ENCODE measurements at regions not wholly inside any gene's neighbourhood (a gene's known extent, or its start where the extent isn't known, plus 50 kb on each side); places are given as distances from the start of the nearest gene placed in this dataset.
A peak's percentile ranks its signal among the peaks of the same experiment; 100 is the strongest.

DNA sequence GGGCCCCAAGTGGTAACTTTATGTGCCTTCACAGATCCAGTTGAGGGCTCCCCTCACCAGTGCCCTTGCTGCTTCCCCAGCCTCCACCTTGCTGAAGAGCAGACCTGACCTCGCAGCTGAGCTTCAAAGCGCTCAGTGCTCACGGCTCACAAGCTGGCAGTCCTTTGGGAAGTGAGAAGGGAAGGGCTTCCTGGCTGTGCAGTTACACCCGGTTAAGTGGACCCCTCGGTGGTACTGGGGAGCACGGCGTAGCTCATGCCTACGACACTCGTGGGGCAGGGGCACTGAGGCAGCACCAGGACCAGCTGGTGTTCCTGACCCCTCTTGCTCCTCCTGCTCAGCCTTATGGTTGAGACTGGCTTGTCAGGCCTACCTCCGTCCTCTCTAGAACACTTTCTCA is 629.0 kb upstream of the TBL1XR1 start:
- TF ChIP-seq, protein P1, sequence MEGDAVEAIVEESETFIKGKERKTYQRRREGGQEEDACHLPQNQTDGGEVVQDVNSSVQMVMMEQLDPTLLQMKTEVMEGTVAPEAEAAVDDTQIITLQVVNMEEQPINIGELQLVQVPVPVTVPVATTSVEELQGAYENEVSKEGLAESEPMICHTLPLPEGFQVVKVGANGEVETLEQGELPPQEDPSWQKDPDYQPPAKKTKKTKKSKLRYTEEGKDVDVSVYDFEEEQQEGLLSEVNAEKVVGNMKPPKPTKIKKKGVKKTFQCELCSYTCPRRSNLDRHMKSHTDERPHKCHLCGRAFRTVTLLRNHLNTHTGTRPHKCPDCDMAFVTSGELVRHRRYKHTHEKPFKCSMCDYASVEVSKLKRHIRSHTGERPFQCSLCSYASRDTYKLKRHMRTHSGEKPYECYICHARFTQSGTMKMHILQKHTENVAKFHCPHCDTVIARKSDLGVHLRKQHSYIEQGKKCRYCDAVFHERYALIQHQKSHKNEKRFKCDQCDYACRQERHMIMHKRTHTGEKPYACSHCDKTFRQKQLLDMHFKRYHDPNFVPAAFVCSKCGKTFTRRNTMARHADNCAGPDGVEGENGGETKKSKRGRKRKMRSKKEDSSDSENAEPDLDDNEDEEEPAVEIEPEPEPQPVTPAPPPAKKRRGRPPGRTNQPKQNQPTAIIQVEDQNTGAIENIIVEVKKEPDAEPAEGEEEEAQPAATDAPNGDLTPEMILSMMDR (IDR thresholded peaks at IDR 0.05) = no peak
- H3K36me3 ChIP-seq = no peaks in the 10 kb centered on the region
- no peak for DNase-seq
- peaks cover 0 to 60% (median 29%) of the 10 kb centered on the region in 4 donors for H3K4me1 ChIP-seq
- peak overlapping the region in 1 of 2 donors; percentile 8 for H3K27ac ChIP-seq
- H3K9me3 ChIP-seq = no peaks in the 10 kb centered on the region
- intact Hi-C loops (cut with DNase I; ENCODE audit: low total_unique reads) = no loop called here
- H3K27me3 ChIP-seq = no peaks in the 10 kb centered on the region
- no peak overlapping the region for H3K4me3 ChIP-seq

DNA sequence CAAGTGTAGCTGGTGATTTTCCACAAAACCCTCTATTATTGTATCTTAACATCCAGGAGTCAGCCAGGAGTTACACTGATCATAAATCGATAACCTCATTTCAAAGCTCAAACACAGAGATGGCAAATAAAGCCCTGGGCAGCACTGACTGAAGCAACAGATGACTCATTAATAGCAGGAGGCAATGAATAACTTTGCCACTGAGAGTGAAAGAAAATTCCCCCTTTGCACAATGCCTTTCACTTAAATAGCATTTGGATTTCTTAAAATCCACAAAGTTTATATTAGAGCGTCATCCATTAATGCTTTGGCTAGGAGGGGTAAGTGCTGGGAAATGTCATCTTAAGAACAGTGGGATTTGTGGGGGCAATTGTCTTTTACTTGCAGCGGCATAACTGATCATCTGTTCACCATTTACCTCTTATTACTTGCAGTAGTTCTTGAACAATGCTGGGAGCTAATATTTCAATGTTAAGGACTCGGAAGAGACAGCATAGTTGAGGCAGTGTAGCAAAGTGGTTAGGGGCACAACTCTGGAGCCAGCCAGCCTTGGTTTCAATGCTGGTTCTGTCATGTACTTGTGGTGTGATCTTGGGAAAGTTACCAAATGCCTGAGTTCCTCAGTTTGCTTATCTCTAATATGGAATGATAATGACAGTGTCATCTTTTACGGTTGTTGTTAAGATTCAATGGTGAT is 630.4 kb upstream of the TBL1XR1 start:
- DNase-seq = no peak
- intact Hi-C loops (cut with DNase I; ENCODE audit: low total_unique reads) = no loop called here
- Histone ChIP-seq H3K36me3 (no peaks in the 10 kb centered on the region), H3K27me3 (no peaks in the 10 kb centered on the region), H3K4me3 (no peak overlapping the region), H3K27ac (peak overlapping the region; percentile 21 to 49), H3K9me3 (no peaks in the 10 kb centered on the region), H3K4me1 (peaks cover 0 to 49% (median 27%) of the 10 kb centered on the region in 4 donors)
- TF ChIP-seq, protein P1 (IDR thresholded peaks at IDR 0.05) = no peak

DNA sequence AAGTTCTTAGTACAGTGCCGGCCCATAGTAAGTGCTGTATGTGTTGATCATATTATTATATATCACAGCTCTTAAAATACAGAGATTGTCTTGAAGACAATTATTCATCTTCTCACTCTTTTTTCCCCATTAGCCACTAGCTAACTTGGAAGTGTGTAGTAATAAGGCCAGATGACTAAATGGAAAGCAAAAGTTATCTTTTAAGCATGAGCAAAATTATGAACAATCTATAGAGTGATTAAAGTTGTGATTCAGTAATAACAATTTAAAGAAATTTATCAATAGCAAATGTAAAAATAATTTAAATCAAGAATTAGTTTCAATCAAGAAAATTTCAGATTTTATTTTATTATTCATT is 630.9 kb upstream of the TBL1XR1 start:
- H3K4me3 ChIP-seq = no peak overlapping the region
- peak overlapping the region in 1 of 2 donors; percentile 21 for H3K27ac ChIP-seq
- intact Hi-C loops (cut with DNase I; ENCODE audit: low total_unique reads) = no loop called here
- H3K9me3 ChIP-seq = no peaks in the 10 kb centered on the region
- TF ChIP-seq, protein P1 (IDR thresholded peaks at IDR 0.05) = no peak
- no peaks in the 10 kb centered on the region for H3K27me3 ChIP-seq
- no peak for DNase-seq
- H3K4me1 ChIP-seq = peaks cover 0 to 48% (median 23%) of the 10 kb centered on the region in 4 donors
- no peaks in the 10 kb centered on the region for H3K36me3 ChIP-seq

DNA sequence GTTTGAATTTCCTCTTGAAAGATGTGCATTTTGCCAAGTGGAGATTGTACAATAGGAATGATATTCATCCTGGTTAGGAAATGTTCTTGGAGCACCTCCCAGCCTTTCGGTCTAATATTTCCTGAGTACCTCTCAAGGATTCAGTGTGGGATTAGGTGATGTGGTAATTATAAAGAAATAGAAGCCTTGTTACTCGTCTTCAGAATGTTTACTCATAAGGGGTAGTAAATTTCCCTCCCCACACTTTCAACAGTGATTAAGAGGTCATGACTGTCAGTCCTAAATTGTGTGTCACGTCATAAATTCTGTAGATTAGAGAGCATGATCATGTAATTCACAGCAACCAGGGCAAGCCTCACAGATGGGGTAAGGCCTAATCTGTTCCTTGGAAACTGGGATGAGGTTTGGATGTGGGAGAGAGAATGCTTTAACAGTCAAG is 633.1 kb upstream of the TBL1XR1 start:
- H3K4me3 ChIP-seq = no peak overlapping the region
- H3K27ac ChIP-seq = peak overlapping the region; percentile 3 to 37
- no peaks in the 10 kb centered on the region for H3K9me3 ChIP-seq
- H3K4me1 ChIP-seq = peaks cover 0 to 33% (median 4%) of the 10 kb centered on the region in 4 donors
- H3K27me3 ChIP-seq = no peaks in the 10 kb centered on the region
- intact Hi-C loops (cut with DNase I; ENCODE audit: low total_unique reads) = no loop called here
- peak in 1 of 2 donors; percentile 67 for DNase-seq
- no peaks in the 10 kb centered on the region for H3K36me3 ChIP-seq
- TF ChIP-seq, protein P1 (IDR thresholded peaks at IDR 0.05) = no peak

DNA sequence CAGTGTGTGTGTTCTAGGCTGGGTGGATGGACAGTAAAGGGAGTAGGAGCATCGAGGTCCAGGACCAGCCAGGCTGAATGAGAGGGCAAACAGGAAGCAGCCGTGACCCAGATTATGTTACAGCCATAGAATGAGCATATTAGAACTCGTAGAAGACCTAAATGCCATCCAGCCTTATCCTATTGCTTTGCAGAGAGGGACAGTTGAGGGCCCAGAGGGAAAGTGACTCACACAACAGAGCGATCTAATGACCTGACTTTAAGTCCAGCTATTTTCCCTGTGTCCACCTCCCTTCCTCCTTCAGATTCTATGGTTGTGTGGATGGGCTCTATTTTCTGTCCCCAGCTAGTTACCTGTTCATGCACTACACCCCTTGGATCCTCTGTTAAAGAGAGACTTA is 634.1 kb upstream of the TBL1XR1 start:
- TF ChIP-seq, protein P1 (IDR thresholded peaks at IDR 0.05) = no peak
- Histone ChIP-seq H3K9me3 (no peaks in the 10 kb centered on the region), H3K27ac (peak overlapping the region in 1 of 2 donors; percentile 3), H3K4me3 (no peak overlapping the region), H3K36me3 (no peaks in the 10 kb centered on the region), H3K4me1 (peaks cover 0 to 33% (median 4%) of the 10 kb centered on the region in 4 donors), H3K27me3 (no peaks in the 10 kb centered on the region)
- intact Hi-C loops (cut with DNase I; ENCODE audit: low total_unique reads) = no loop called here
- no peak for DNase-seq
